Neural progenitor cell (in vitro differentiated cells): ENCODE measurements at regions not wholly inside any gene's neighbourhood (a gene's known extent, or its start where the extent isn't known, plus 50 kb on each side); places are given as distances from the start of the nearest gene placed in this dataset.

Experiments used
- DNase-seq: peaks from one replicate; pipeline ENCODE4 v3.0.0-alpha.2; 2016; ENCODE audit warnings: low spot score
- H2AFZ ChIP-seq: fragments of 200-600 bp; sonication (generic); replicated peaks from 2 replicates; pipeline ENCODE4 v1.6.1; 2016; ENCODE audit warnings: antibody characterized with exemption
- H3F3A ChIP-seq: fragments of 200-600 bp; sonication (generic); 2 replicates; pipeline ENCODE4 v1.6.1; 2016; ENCODE audit warnings: antibody characterized with exemption, low read depth
- H3K27ac ChIP-seq: fragments of 200-600 bp; sonication (generic); 2 replicates; pipeline ENCODE4 v1.5.1; 2016; ENCODE audit warnings: mild to moderate bottlenecking
- H3K27me3 ChIP-seq: fragments of 200-600 bp; sonication (generic); 2 replicates; pipeline ENCODE4 v1.6.1; 2016; ENCODE audit warnings: mild to moderate bottlenecking, moderate library complexity
- H3K36me3 ChIP-seq: fragments of 200-600 bp; sonication (generic); 2 replicates; pipeline ENCODE4 v1.5.1; 2016
- H3K4me1 ChIP-seq: fragments of 200-600 bp; sonication (generic); 2 replicates; pipeline ENCODE4 v1.6.1; 2016; ENCODE audit warnings: mixed run types
- H3K4me2 ChIP-seq: fragments of 200-600 bp; sonication (generic); 2 replicates; pipeline ENCODE4 v1.6.1; 2016
- H3K4me3 ChIP-seq: fragments of 200-600 bp; sonication (generic); 2 replicates; pipeline ENCODE4 v1.5.1; 2016
- H3K79me2 ChIP-seq: fragments of 200-600 bp; sonication (generic); 2 replicates; pipeline ENCODE4 v1.6.1; 2016; ENCODE audit warnings: low read depth
- H3K9ac ChIP-seq: fragments of 200-600 bp; sonication (generic); 2 replicates; pipeline ENCODE4 v1.6.1; 2016
- H3K9me3 ChIP-seq: fragments of 200-600 bp; sonication (generic); 2 replicates; pipeline ENCODE4 v1.5.1; 2016; ENCODE audit warnings: low read depth
- H4K20me1 ChIP-seq: fragments of 200-600 bp; sonication (generic); 2 replicates; pipeline ENCODE4 v1.6.1; 2016; ENCODE audit warnings: low read depth
- H3K27ac Mint-ChIP-seq: 3 replicates; pipeline ENCODE4 v1.8.0; 2021; ENCODE audit warnings: mixed read lengths
- H3K27me3 Mint-ChIP-seq: 2 replicates; pipeline ENCODE4 v1.8.0; 2022; ENCODE audit warnings: low read depth, mild to moderate bottlenecking, inconsistent platforms, moderate library complexity, mixed read lengths; ENCODE audit not compliant: insufficient read depth
- H3K36me3 Mint-ChIP-seq: 3 replicates; pipeline ENCODE4 v1.8.0; 2021; ENCODE audit warnings: mixed read lengths
- H3K4me1 Mint-ChIP-seq: 3 replicates; pipeline ENCODE4 v1.8.0; 2021; ENCODE audit warnings: mixed read lengths
- H3K4me3 Mint-ChIP-seq: 3 replicates; pipeline ENCODE4 v1.8.0; 2021; ENCODE audit warnings: mild to moderate bottlenecking, moderate library complexity, mixed read lengths
- H3K9me3 Mint-ChIP-seq: 3 replicates; pipeline ENCODE4 v1.8.0; 2020; ENCODE audit warnings: mixed read lengths
- EZH2 ChIP-seq: fragments of 200-600 bp; sonication (generic); IDR thresholded peaks from 2 replicates; pipeline ENCODE4 v1.6.1; 2017; ENCODE audit warnings: antibody characterized with exemption, mild to moderate bottlenecking, moderate library complexity
- EZH2phosphoT487 ChIP-seq: fragments of 200-600 bp; sonication (generic); IDR thresholded peaks from 2 replicates; pipeline ENCODE4 v1.6.1; 2017; ENCODE audit warnings: antibody characterized with exemption
- TF ChIP-seq, protein P1 (sequence below): fragments of 200-600 bp; sonication (generic); IDR thresholded peaks from 2 replicates; pipeline ENCODE4 v1.5.1; 2017; ENCODE audit warnings: antibody characterized with exemption, mild to moderate bottlenecking

DNA sequence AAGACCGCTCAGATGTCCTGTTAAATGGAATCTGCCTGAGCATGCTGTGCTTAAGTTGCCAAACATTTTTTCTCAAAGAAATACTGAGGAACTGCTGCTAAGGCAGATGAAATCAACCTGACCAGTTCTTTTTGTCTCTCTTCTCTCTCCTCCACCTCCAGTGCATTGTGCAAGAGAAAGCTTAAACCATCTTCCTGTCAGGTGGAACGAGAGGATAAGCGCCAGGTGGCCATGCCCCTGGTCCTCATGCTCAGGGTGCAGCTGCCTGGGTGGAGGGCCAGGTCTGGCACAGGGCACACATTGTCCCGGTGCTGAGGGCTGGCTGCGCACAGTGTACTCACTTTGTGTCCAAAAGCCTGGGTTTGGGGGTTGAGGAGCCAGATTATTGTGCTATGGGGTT is 176.2 kb upstream of the TP63 start:
- no peaks in the 10 kb centered on the region for H3K36me3 Mint-ChIP-seq

DNA sequence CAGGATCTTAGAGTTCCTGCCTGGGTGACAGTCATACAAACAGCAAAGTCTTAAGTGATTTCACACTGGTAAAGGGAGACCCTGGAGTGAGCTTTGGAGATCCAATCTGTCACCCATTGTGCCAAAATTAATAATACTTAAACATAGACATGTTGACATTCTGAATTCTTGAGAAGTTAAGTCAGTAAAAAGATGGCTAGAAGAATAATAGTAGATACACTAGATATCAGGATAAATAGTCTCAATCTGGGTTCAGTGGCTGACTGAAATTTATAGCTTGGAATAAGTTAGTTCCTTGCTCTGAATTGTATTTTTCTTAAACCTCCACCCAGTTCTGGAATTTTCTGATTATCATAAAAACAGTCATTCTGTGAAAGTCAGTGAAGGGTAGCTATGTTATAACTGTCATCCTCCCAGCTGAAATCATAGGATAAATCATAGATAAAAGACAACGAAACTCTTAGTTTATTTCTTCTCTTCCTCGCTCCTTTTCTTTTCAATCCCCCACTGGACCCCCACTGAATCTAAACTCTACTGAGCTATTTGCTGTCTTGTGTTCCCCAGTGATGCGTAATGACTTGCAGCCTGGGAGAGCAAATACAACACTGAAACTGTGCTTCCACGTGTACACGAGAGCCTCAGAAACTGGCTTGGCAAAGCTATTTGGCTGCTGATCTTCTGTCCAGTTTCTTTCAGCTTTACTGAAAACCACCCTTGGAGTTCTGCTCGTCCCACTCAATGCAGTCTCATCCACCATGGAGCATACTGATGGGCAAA is 175.4 kb upstream of the TP63 start:
- Mint-ChIP-seq H3K36me3 (no peaks in the 10 kb centered on the region), H3K4me3 (no peak overlapping the region), H3K27ac (no peak overlapping the region), H3K9me3 (no peaks in the 10 kb centered on the region), H3K4me1 (peaks cover 10% of the 10 kb centered on the region), H3K27me3 (peaks cover 7% of the 10 kb centered on the region)
- Histone ChIP-seq H3K9ac (no peak overlapping the region), H4K20me1 (no peaks in the 10 kb centered on the region), H3K4me3 (no peak overlapping the region), H3F3A (no peaks in the 10 kb centered on the region), H2AFZ (no peak overlapping the region), H3K9me3 (no peaks in the 10 kb centered on the region), H3K36me3 (no peaks in the 10 kb centered on the region), H3K79me2 (no peaks in the 10 kb centered on the region), H3K27me3 (no peaks in the 10 kb centered on the region), H3K4me1 (peaks cover 5% of the 10 kb centered on the region), H3K27ac (no peak overlapping the region), H3K4me2 (no peak overlapping the region)
- DNase-seq: no peak
- TF ChIP-seq EZH2 (no peak), EZH2phosphoT487 (no peak)
- TF ChIP-seq, protein P1, sequence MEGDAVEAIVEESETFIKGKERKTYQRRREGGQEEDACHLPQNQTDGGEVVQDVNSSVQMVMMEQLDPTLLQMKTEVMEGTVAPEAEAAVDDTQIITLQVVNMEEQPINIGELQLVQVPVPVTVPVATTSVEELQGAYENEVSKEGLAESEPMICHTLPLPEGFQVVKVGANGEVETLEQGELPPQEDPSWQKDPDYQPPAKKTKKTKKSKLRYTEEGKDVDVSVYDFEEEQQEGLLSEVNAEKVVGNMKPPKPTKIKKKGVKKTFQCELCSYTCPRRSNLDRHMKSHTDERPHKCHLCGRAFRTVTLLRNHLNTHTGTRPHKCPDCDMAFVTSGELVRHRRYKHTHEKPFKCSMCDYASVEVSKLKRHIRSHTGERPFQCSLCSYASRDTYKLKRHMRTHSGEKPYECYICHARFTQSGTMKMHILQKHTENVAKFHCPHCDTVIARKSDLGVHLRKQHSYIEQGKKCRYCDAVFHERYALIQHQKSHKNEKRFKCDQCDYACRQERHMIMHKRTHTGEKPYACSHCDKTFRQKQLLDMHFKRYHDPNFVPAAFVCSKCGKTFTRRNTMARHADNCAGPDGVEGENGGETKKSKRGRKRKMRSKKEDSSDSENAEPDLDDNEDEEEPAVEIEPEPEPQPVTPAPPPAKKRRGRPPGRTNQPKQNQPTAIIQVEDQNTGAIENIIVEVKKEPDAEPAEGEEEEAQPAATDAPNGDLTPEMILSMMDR: no peak

More for the DNA sequence above, 176.2 kb upstream of the TP63 start:
- Histone ChIP-seq H3K9me3 (no peaks in the 10 kb centered on the region), H3F3A (no peaks in the 10 kb centered on the region), H3K4me1 (no peaks in the 10 kb centered on the region), H3K27me3 (no peaks in the 10 kb centered on the region), H3K79me2 (no peaks in the 10 kb centered on the region), H3K9ac (no peak overlapping the region), H2AFZ (no peak overlapping the region), H3K4me2 (no peak overlapping the region), H3K27ac (no peak overlapping the region), H3K4me3 (no peak overlapping the region), H3K36me3 (no peaks in the 10 kb centered on the region), H4K20me1 (no peaks in the 10 kb centered on the region)
- Mint-ChIP-seq H3K27me3 (peaks cover 7% of the 10 kb centered on the region), H3K4me3 (no peak overlapping the region), H3K9me3 (no peaks in the 10 kb centered on the region), H3K4me1 (peaks cover 7% of the 10 kb centered on the region), H3K27ac (no peak overlapping the region)
- TF ChIP-seq, protein P1: no peak
- TF ChIP-seq EZH2 (no peak), EZH2phosphoT487 (no peak)
- DNase-seq: no peak

DNA sequence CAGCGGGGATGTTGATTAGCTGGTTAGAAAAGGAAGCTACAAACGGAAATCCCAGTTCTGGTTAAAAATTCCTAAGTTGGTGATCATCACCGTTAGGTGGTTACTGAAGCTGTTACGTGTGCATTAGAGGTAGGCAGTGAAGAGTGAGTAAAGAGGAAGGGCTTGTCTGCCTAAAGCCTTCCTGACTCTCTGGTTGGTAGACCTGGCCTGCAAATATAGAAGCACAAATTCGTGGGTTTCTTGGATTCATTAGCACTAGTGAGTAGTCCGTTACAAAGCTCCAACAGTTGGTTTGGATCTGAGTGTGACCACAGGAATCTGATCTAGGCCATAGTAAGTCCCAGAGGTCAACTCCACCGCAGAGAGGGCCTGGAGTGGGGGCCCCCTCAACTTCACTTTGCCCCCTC is 174.0 kb upstream of the TP63 start:
- no peaks in the 10 kb centered on the region for H3K36me3 Mint-ChIP-seq
- Histone ChIP-seq H3K79me2 (no peaks in the 10 kb centered on the region), H3K27me3 (no peaks in the 10 kb centered on the region), H3K9me3 (no peaks in the 10 kb centered on the region), H3K36me3 (no peaks in the 10 kb centered on the region), H3K4me1 (peaks cover 5% of the 10 kb centered on the region), H2AFZ (no peak overlapping the region), H3F3A (no peaks in the 10 kb centered on the region), H3K4me3 (no peak overlapping the region), H3K27ac (no peak overlapping the region), H3K9ac (no peak overlapping the region), H3K4me2 (no peak overlapping the region), H4K20me1 (no peaks in the 10 kb centered on the region)
- peaks cover 7% of the 10 kb centered on the region for H3K27me3 Mint-ChIP-seq
- no peak for TF ChIP-seq EZH2
- no peak for TF ChIP-seq EZH2phosphoT487
- TF ChIP-seq, protein P1: no peak
- no peak for DNase-seq
- H3K4me1 Mint-ChIP-seq: peaks cover 8% of the 10 kb centered on the region
- no peaks in the 10 kb centered on the region for H3K9me3 Mint-ChIP-seq
- no peak overlapping the region for H3K27ac Mint-ChIP-seq
- no peak overlapping the region for H3K4me3 Mint-ChIP-seq
